Psoas muscle (tissue), 7 donors: ENCODE measurements at regions not wholly inside any gene's neighbourhood (a gene's known extent, or its start where the extent isn't known, plus 50 kb on each side); places are given as distances from the start of the nearest gene placed in this dataset.

Experiments
- ATAC-seq, 4 donors: fragments of 200-7000 bp; cut with Tn5 transposase; one replicate each; pipeline ENCODE4 v1.9.1; 2020; ENCODE audit warnings: moderate library complexity in 3 of 4, mild to moderate bottlenecking in 2 of 4
- DNase-seq, 2 donors: peaks; one replicate each; pipeline ENCODE4 v3.0.0-alpha.2; 2020
- H3K27ac ChIP-seq: fragments of 200-600 bp; one replicate; pipeline ENCODE4 v1.8.0; 2022
- H3K27me3 ChIP-seq, 3 donors: fragments of 200-600 bp in 1 of 3; one replicate each; pipeline versions ENCODE4 v1.6.1 to v1.8.0; 2013 to 2022; ENCODE audit warnings: low read length in 2 of 3, mild to moderate bottlenecking in 2 of 3, moderate library complexity in 1 of 3; ENCODE audit not compliant: insufficient read depth in 3 of 3
- H3K36me3 ChIP-seq, 2 donors: fragments of 200-600 bp in 1 of 2; one replicate each; pipeline versions ENCODE4 v1.6.1 to v1.8.0; 2013 to 2022; ENCODE audit warnings: low read depth in 1 of 2, mild to moderate bottlenecking in 1 of 2, moderate library complexity in 1 of 2; ENCODE audit not compliant: insufficient read depth in 1 of 2
- H3K4me1 ChIP-seq: fragments of 200-600 bp; one replicate; pipeline ENCODE4 v1.8.0; 2022
- H3K4me3 ChIP-seq: fragments of 200-600 bp; one replicate; pipeline ENCODE4 v1.8.0; 2022; ENCODE audit warnings: mild to moderate bottlenecking
- H3K9me3 ChIP-seq: fragments of 200-600 bp; one replicate; pipeline ENCODE4 v1.8.0; 2022
- WGBS, 3 donors: extraction: QIAGEN DNeasy Blood & Tissue Kit; methylation state at CpG; one replicate each; pipeline versions ENCODE4 v1.1.6 to v1.1.7; 2013; 5-methylcytosine and 5-hydroxymethylcytosine counted together
- intact Hi-C, 2 donors: fragments of 100-400 bp; cut with DNase I; formaldehyde crosslinking; loops; one replicate each; pipeline versions ENCODE4 v1.11.0 to v1.14.2; 2022
- TF ChIP-seq, protein P1 (sequence below): fragments of 200-600 bp; IDR thresholded peaks from one replicate; pipeline ENCODE4 v1.8.0; 2022; ENCODE audit warnings: antibody characterized with exemption
- donor health status: healthy with polysubstance abuse.
- donor health status: DM: no; HTN: no; CAD: no; lungs with moderate emphysema.
- donor health status: Bipolar disorder and iron deficiency.
- donor health status: healthy.
- donor health status: DM: yes; HTN: yes; CAD: no.
- donor health status: DM: no; HTN: no; CAD: no.
- donor health status: DM: yes; HTN: yes; CAD: no.

DNA sequence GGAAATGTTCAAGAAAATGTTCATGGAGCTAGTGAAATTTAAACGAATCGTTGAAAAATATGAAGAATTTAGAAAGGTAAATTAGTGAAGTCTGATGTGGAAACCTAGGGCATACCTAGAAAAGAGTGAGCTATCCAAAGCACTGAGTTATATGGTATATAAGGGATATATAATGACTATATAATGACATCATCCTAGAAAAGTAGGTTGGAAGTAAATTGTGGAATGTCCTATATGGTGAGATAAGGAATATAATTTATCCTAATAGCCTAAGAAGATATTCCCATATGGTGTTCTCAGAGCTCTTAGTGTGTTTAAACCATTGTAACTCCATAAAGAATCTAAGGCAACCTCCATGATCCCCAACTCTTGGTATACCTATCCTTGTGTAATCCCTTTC is 876.4 kb upstream of the ADGRL2 start:
- no peak for ATAC-seq
- H3K9me3 ChIP-seq, result no peaks in the 10 kb centered on the region
- H3K27me3 ChIP-seq, result no peaks in the 10 kb centered on the region
- 95% methylated on average over 2 of the region's 2 CpGs for WGBS, 3 donors
- no peak overlapping the region for H3K27ac ChIP-seq
- intact Hi-C loops, result no loop called here
- no peak for DNase-seq
- no peaks in the 10 kb centered on the region for H3K36me3 ChIP-seq
- H3K4me1 ChIP-seq, result no peaks in the 10 kb centered on the region
- TF ChIP-seq, protein P1, sequence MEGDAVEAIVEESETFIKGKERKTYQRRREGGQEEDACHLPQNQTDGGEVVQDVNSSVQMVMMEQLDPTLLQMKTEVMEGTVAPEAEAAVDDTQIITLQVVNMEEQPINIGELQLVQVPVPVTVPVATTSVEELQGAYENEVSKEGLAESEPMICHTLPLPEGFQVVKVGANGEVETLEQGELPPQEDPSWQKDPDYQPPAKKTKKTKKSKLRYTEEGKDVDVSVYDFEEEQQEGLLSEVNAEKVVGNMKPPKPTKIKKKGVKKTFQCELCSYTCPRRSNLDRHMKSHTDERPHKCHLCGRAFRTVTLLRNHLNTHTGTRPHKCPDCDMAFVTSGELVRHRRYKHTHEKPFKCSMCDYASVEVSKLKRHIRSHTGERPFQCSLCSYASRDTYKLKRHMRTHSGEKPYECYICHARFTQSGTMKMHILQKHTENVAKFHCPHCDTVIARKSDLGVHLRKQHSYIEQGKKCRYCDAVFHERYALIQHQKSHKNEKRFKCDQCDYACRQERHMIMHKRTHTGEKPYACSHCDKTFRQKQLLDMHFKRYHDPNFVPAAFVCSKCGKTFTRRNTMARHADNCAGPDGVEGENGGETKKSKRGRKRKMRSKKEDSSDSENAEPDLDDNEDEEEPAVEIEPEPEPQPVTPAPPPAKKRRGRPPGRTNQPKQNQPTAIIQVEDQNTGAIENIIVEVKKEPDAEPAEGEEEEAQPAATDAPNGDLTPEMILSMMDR, result no peak
- H3K4me3 ChIP-seq, result no peak overlapping the region

DNA sequence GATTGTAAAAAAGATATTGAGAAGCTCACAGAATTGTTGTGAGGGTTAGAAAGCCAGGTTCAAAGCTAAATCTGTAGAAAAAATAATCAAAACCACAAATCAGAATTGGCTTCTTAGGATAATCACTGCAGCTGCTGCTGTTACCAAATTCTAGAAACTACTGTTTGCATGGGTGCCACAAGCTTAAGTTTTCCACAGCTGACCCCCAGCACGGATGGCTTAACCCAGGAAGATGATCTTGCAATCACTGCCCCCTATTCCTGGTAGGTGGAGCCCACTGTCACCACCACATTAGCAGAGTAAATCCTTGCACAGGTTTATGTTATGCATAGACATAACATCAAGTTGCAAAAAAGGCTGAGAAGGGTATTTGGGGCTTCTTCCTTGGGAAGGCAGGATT is 877.8 kb upstream of the ADGRL2 start:
- no peak overlapping the region for H3K27ac ChIP-seq
- no peaks in the 10 kb centered on the region for H3K4me1 ChIP-seq
- H3K4me3 ChIP-seq, result no peak overlapping the region
- no peak for ATAC-seq
- no peak for DNase-seq
- H3K36me3 ChIP-seq, result no peaks in the 10 kb centered on the region
- 40 to 50% (median 41%) methylated on average over 1 of the region's 1 CpG for WGBS, 3 donors
- no peaks in the 10 kb centered on the region for H3K9me3 ChIP-seq
- intact Hi-C loops, result no loop called here
- no peaks in the 10 kb centered on the region for H3K27me3 ChIP-seq
- TF ChIP-seq, protein P1, result no peak

DNA sequence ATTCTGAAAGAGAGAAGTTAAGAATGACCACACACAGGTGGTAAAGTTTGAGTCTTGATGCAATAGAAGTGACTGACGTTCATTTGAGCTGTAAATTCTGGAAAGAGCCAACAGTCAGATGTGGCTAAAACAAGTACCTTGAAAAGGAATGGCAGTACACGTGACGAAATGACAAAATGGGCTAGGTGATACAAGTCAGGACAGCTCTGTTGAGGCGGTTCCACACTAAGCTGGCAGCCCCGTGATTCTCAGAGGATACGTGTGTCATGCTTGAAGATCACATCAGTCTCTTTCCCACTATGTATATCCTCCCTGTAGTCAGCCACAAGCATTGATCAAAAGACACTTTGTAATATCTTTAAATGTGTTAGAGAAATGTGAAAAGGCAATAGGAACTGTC is 881.3 kb upstream of the ADGRL2 start:
- Histone ChIP-seq H3K27ac (no peak overlapping the region), H3K36me3 (no peaks in the 10 kb centered on the region), H3K27me3 (no peaks in the 10 kb centered on the region), H3K4me1 (no peaks in the 10 kb centered on the region), H3K4me3 (no peak overlapping the region), H3K9me3 (no peaks in the 10 kb centered on the region)
- no peak for DNase-seq
- TF ChIP-seq, protein P1, result no peak
- 81 to 86% (median 86%) methylated on average over 6 of the region's 6 CpGs for WGBS, 3 donors
- intact Hi-C loops, result no loop called here
- ATAC-seq, result no peak

DNA sequence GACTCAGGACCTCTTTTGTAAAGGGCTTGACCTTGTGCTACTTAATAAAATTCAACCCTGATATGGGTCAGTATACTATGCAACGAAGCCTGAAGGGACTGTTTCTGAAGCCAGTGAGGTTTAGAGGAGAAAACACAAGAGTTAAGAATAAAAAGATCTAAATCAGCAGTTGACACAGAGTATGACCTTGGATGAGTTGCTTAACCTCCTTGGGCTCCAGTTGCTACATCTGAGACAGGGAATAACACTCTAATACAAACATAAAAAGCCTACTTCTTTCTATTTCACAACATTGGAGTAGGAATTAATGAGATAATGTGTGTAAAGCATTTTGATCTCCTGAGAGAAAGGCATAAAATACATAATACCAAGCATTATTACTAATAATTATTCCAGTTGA is 882.4 kb upstream of the ADGRL2 start:
- Histone ChIP-seq H3K4me1 (no peaks in the 10 kb centered on the region), H3K9me3 (no peaks in the 10 kb centered on the region), H3K27ac (no peak overlapping the region), H3K36me3 (no peaks in the 10 kb centered on the region), H3K27me3 (no peaks in the 10 kb centered on the region), H3K4me3 (no peak overlapping the region)
- ATAC-seq (no peak), DNase-seq (no peak)
- WGBS, 3 donors, result 0 to 20% (median 17%) methylated on average over 1 of the region's 1 CpG
- intact Hi-C loops, result no loop called here
- TF ChIP-seq, protein P1, result no peak

DNA sequence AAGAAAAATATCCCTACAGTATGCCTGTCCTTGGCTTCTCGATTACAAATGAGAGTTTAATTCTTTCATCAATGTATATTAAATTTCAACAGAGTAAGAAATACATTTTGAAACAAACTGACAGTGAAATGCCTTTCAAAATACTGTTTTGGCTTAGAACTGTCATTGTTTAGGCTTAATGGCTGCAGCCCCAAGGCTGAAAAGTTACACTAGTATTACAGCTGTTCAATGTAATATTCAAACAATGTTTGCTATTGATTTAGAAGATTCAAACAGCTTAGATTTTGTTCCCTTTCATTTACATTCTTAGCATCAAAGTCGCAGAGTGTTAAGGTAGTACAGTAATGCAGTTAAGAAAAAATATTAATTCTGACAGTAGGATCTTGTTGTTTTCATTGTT is 882.9 kb upstream of the ADGRL2 start:
- intact Hi-C loops, result no loop called here
- ATAC-seq (no peak), DNase-seq (no peak)
- Histone ChIP-seq H3K4me3 (no peak overlapping the region), H3K9me3 (no peaks in the 10 kb centered on the region), H3K36me3 (no peaks in the 10 kb centered on the region), H3K27me3 (no peaks in the 10 kb centered on the region), H3K27ac (no peak overlapping the region), H3K4me1 (no peaks in the 10 kb centered on the region)
- WGBS, 3 donors, result 44 to 51% (median 46%) methylated on average over 2 of the region's 2 CpGs
- TF ChIP-seq, protein P1, result no peak
